GM12878 (cell line): ENCODE measurements at regions not wholly inside any gene's neighbourhood (a gene's known extent, or its start where the extent isn't known, plus 50 kb on each side); places are given as distances from the start of the nearest gene placed in this dataset.

Experiments
- ATAC-seq: fragments of 200-7000 bp; cut with Tn5 transposase; 3 replicates; pipeline ENCODE4 v1.9.1; 2020; ENCODE audit warnings: mild to moderate bottlenecking, moderate library complexity
- BruUV-seq: library from RNA; stranded (reverse); fragments of 400-500 nt; replicated peaks from 2 replicates; lab custom pipeline; 2021; lab: Mats Ljungman, UMichigan
- CTCF ChIA-PET: fragments of 300-600 bp; sonication (Branson Sonifier 250); formaldehyde crosslinking; extraction: SDS; loops from one replicate; lab custom pipeline; 2021; ENCODE audit warnings: inconsistent platforms; lab: Yijun Ruan, JAX
- POLR2A ChIA-PET: fragments of 350-600 bp; formaldehyde crosslinking; extraction: SDS; loops from one replicate; lab custom pipeline; 2021; ENCODE audit warnings: inconsistent platforms; lab: Charles Lee
- RAD21 ChIA-PET: fragments of 300-600 bp; sonication (Branson Sonifier 250); formaldehyde crosslinking; loops from one replicate; lab custom pipeline; 2023; ENCODE audit warnings: antibody characterized with exemption; ENCODE audit not compliant: unreplicated experiment; lab: Charles Lee
- SMC1A ChIA-PET: fragments of 300-600 bp; sonication (Branson Sonifier 250); formaldehyde crosslinking; loops from one replicate; lab custom pipeline; 2023; ENCODE audit not compliant: unreplicated experiment, uncharacterized antibody; lab: Charles Lee
- DNase-seq: peaks from one replicate; pipeline ENCODE4 v3.0.0-alpha.2; 2011; ENCODE audit warnings: low read depth, low spot score
- FAIRE-seq: peaks from 3 replicates; lab custom pipeline; 2011; peaks lifted over from hg19 to GRCh38; lab: Jason Lieb, UNC
- H2AFZ ChIP-seq: 2 replicates; pipeline ENCODE4 v1.6.0; 2011; ENCODE audit warnings: low read depth, low read length, control low read depth; ENCODE audit not compliant: control insufficient read depth
- H3K27ac ChIP-seq: 2 replicates; pipeline ENCODE4 v1.5.1; 2011; ENCODE audit warnings: control low read depth; ENCODE audit not compliant: control insufficient read depth, insufficient read depth
- H3K27me3 ChIP-seq, 2 experiments: replicated peaks in 1 of 2; 2 replicates each; pipeline versions ENCODE4 v1.6.0 to v1.6.1; 2011; ENCODE audit warnings: low read length in 1 of 2; ENCODE audit not compliant: control insufficient read depth in 2 of 2, insufficient read depth in 2 of 2
- H3K36me3 ChIP-seq, 2 experiments: 2 replicates each; pipeline ENCODE4 v1.5.1; 2011; ENCODE audit warnings: low read length in 1 of 2; ENCODE audit not compliant: control insufficient read depth in 2 of 2, insufficient read depth in 2 of 2
- H3K4me1 ChIP-seq: 2 replicates; pipeline ENCODE4 v1.6.1; 2011; ENCODE audit warnings: mild to moderate bottlenecking, low read length, moderate library complexity, mixed read lengths; ENCODE audit not compliant: control insufficient read depth, insufficient read depth
- H3K4me2 ChIP-seq: 2 replicates; pipeline ENCODE4 v1.6.0; 2011; ENCODE audit warnings: control low read depth; ENCODE audit not compliant: control insufficient read depth, insufficient read depth
- H3K4me3 ChIP-seq: fragments of 200-600 bp; sonication (generic); 2 replicates; pipeline ENCODE4 v1.5.1; 2016
- H3K79me2 ChIP-seq: 2 replicates; pipeline ENCODE4 v1.6.0; 2011; ENCODE audit warnings: low read length; ENCODE audit not compliant: control insufficient read depth, insufficient read depth
- H3K9ac ChIP-seq: 2 replicates; pipeline ENCODE4 v1.8.0; 2011; ENCODE audit warnings: low read length, control low read depth, mixed read lengths; ENCODE audit not compliant: control insufficient read depth, insufficient read depth
- H3K9me3 ChIP-seq: replicated peaks from 3 replicates; pipeline ENCODE4 v1.5.1; 2011; ENCODE audit warnings: mild to moderate bottlenecking, low read length; ENCODE audit not compliant: control insufficient read depth, insufficient read depth
- H4K20me1 ChIP-seq: 2 replicates; pipeline ENCODE4 v1.6.0; 2011; ENCODE audit not compliant: control insufficient read depth, insufficient read depth
- BRCA1 ChIP-seq: IDR thresholded peaks from 2 replicates; pipeline ENCODE4 v1.6.1; 2011; ENCODE audit warnings: low read depth, low read length, improper control_type of control experiment
- CBX3 ChIP-seq: fragments of 200-600 bp; sonication (generic); IDR thresholded peaks from 2 replicates; pipeline ENCODE4 v1.6.1; 2016; ENCODE audit warnings: low read depth, borderline replicate concordance
- CHD2 ChIP-seq: IDR thresholded peaks from 2 replicates; pipeline ENCODE4 v1.6.1; 2011; ENCODE audit warnings: low read depth, low read length, improper control_type of control experiment, borderline replicate concordance
- GATAD2B ChIP-seq: fragments of 450-650 bp; conservative IDR thresholded peaks from 2 replicates; pipeline ENCODE4 v1.6.1; 2017; ENCODE audit warnings: low read depth, mild to moderate bottlenecking, moderate library complexity
- IKZF1 ChIP-seq: fragments of 450-650 bp; conservative IDR thresholded peaks from 2 replicates; pipeline ENCODE4 v1.6.1; 2017; ENCODE audit warnings: antibody characterized with exemption, mild to moderate bottlenecking
- KDM1A ChIP-seq: fragments of 200-600 bp; sonication (generic); IDR thresholded peaks from 2 replicates; pipeline ENCODE4 v1.6.1; 2016; ENCODE audit warnings: borderline replicate concordance
- MXI1 ChIP-seq: fragments of 150-350 bp; IDR thresholded peaks from 2 replicates; pipeline ENCODE4 v1.6.1; 2011; ENCODE audit warnings: low read depth, mild to moderate bottlenecking, inconsistent platforms, low read length, improper control_type of control experiment
- NFXL1 ChIP-seq: fragments of 450-650 bp; IDR thresholded peaks from 2 replicates; pipeline ENCODE4 v1.6.1; 2017; ENCODE audit warnings: antibody characterized with exemption, mild to moderate bottlenecking, borderline replicate concordance
- NFYA ChIP-seq: IDR thresholded peaks from 2 replicates; pipeline ENCODE4 v1.6.1; 2011; ENCODE audit warnings: low read depth, mild to moderate bottlenecking, low read length, improper control_type of control experiment, borderline replicate concordance
- POLR2AphosphoS2 ChIP-seq: IDR thresholded peaks from 2 replicates; pipeline ENCODE4 v1.6.1; 2011; ENCODE audit warnings: low read depth, mild to moderate bottlenecking, low read length, improper control_type of control experiment, moderate library complexity
- RAD21 ChIP-seq: IDR thresholded peaks from 2 replicates; pipeline ENCODE4 v1.6.1; 2011; ENCODE audit warnings: mild to moderate bottlenecking, low read depth, low read length, moderate library complexity; ENCODE audit not compliant: insufficient read depth
- SREBF1 ChIP-seq: IDR thresholded peaks from 2 replicates; pipeline ENCODE4 v1.6.1; 2012; ENCODE audit warnings: mild to moderate bottlenecking, low read length
- ZNF207 ChIP-seq: fragments of 450-650 bp; IDR thresholded peaks from 2 replicates; pipeline ENCODE4 v1.6.1; 2014; ENCODE audit warnings: antibody characterized with exemption, mild to moderate bottlenecking, borderline replicate concordance
- ZSCAN29 ChIP-seq: fragments of 450-650 bp; IDR thresholded peaks from 2 replicates; pipeline ENCODE4 v1.6.1; 2017; ENCODE audit warnings: mild to moderate bottlenecking, moderate library complexity
- WGBS: methylation state at CpG from one replicate; pipeline ENCODE4 v1.1.6; 2016; ENCODE audit warnings: low lambda C conversion rate; ENCODE audit not compliant: insufficient replicate concordance, insufficient coverage; ENCODE audit errors: missing lambda C conversion rate; 5-methylcytosine and 5-hydroxymethylcytosine counted together
- in situ Hi-C: fragments of 300-500 bp; cut with MboI; formaldehyde crosslinking; loops from 9 replicates; pipeline ENCODE4 v1.14.3; 2018; ENCODE audit warnings: mixed read lengths
- intact Hi-C: fragments of 100-400 bp; cut with micrococcal nuclease; formaldehyde crosslinking; loops from one replicate; pipeline ENCODE4 v1.14.2; 2022; ENCODE audit not compliant: unreplicated experiment
- TF ChIP-seq, protein P1 (sequence below): IDR thresholded peaks from 2 replicates; pipeline ENCODE4 v1.6.1; 2011; ENCODE audit warnings: borderline replicate concordance, low read depth, mild to moderate bottlenecking, moderate library complexity, low read length; ENCODE audit not compliant: insufficient read depth, poor library complexity, severe bottlenecking

- FAIRE-seq (no peak), DNase-seq (no peak), ATAC-seq (no peak)
- WGBS = 0% methylated on average over 1 of the region's 1 CpG
- no TSS peak for BruUV-seq
- POLR2A ChIA-PET = no interaction called here
- Histone ChIP-seq H3K9ac (no peak overlapping the region), H4K20me1 (no peaks in the 10 kb centered on the region), H2AFZ (no peak overlapping the region), H3K4me2 (no peak overlapping the region), H3K4me3 (no peak overlapping the region), H3K27me3 (no peaks in the 10 kb centered on the region), H3K79me2 (no peaks in the 10 kb centered on the region), H3K9me3 (no peaks in the 10 kb centered on the region), H3K27ac (no peak overlapping the region), H3K36me3 (no peaks in the 10 kb centered on the region), H3K4me1 (no peaks in the 10 kb centered on the region)
- RAD21 ChIA-PET = no interaction called here
- SMC1A ChIA-PET = interaction anchor here (0.6 kb wide), 1 partner anchor 1636 kb away, joined by 3 read pairs; no protein-coding TSS in a partner anchor
- intact Hi-C loops (no loop called here), in situ Hi-C loops (no loop called here)
- TF ChIP-seq CBX3 (no peak), BRCA1 (no peak), ZNF207 (no peak), NFYA (no peak), RAD21 (no peak), NFXL1 (no peak), ZSCAN29 (no peak), MXI1 (no peak), GATAD2B (no peak), SREBF1 (no peak), POLR2AphosphoS2 (no peak), CHD2 (no peak), IKZF1 (no peak), KDM1A (no peak)
- TF ChIP-seq, protein P1, sequence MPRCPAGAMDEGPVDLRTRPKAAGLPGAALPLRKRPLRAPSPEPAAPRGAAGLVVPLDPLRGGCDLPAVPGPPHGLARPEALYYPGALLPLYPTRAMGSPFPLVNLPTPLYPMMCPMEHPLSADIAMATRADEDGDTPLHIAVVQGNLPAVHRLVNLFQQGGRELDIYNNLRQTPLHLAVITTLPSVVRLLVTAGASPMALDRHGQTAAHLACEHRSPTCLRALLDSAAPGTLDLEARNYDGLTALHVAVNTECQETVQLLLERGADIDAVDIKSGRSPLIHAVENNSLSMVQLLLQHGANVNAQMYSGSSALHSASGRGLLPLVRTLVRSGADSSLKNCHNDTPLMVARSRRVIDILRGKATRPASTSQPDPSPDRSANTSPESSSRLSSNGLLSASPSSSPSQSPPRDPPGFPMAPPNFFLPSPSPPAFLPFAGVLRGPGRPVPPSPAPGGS = no peak
- CTCF ChIA-PET = no interaction called here
These were observed 962.9 kb downstream of the VRK1 start for GRCh38 chr14:97760050-97760449.
